Kidney epithelial cell (primary cell): ENCODE measurements at regions not wholly inside any gene's neighbourhood (a gene's known extent, or its start where the extent isn't known, plus 50 kb on each side); places are given as distances from the start of the nearest gene placed in this dataset.

ENCODE experiments used
- DNase-seq: peaks from one replicate; pipeline ENCODE4 v3.0.0-alpha.2; 2010; ENCODE audit warnings: low read depth
- H3K27me3 ChIP-seq: 2 replicates; pipeline ENCODE4 v1.6.0; 2011; ENCODE audit warnings: low read length; ENCODE audit not compliant: control insufficient read depth, insufficient read depth
- H3K36me3 ChIP-seq: 2 replicates; pipeline ENCODE4 v1.5.1; 2011; ENCODE audit warnings: low read length; ENCODE audit not compliant: control insufficient read depth, insufficient read depth
- H3K4me3 ChIP-seq: 2 replicates; pipeline ENCODE4 v1.5.1; 2011; ENCODE audit warnings: low read depth, mild to moderate bottlenecking, control low read depth, low read length
- TF ChIP-seq, protein P1 (sequence below): IDR thresholded peaks from 2 replicates; pipeline ENCODE4 v1.5.1; 2011; ENCODE audit warnings: mild to moderate bottlenecking, moderate library complexity, low read length, control low read depth, inconsistent platforms; ENCODE audit not compliant: insufficient read depth, poor library complexity, severe bottlenecking

- Histone ChIP-seq H3K36me3 (no peaks in the 10 kb centered on the region), H3K4me3 (no peak overlapping the region), H3K27me3 (no peaks in the 10 kb centered on the region)
- no peak for DNase-seq
- TF ChIP-seq, protein P1, sequence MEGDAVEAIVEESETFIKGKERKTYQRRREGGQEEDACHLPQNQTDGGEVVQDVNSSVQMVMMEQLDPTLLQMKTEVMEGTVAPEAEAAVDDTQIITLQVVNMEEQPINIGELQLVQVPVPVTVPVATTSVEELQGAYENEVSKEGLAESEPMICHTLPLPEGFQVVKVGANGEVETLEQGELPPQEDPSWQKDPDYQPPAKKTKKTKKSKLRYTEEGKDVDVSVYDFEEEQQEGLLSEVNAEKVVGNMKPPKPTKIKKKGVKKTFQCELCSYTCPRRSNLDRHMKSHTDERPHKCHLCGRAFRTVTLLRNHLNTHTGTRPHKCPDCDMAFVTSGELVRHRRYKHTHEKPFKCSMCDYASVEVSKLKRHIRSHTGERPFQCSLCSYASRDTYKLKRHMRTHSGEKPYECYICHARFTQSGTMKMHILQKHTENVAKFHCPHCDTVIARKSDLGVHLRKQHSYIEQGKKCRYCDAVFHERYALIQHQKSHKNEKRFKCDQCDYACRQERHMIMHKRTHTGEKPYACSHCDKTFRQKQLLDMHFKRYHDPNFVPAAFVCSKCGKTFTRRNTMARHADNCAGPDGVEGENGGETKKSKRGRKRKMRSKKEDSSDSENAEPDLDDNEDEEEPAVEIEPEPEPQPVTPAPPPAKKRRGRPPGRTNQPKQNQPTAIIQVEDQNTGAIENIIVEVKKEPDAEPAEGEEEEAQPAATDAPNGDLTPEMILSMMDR: no peak
Measured at GRCh38 chr5:115413651-115414050, 117.2 kb upstream of the CCDC112 start.

DNA sequence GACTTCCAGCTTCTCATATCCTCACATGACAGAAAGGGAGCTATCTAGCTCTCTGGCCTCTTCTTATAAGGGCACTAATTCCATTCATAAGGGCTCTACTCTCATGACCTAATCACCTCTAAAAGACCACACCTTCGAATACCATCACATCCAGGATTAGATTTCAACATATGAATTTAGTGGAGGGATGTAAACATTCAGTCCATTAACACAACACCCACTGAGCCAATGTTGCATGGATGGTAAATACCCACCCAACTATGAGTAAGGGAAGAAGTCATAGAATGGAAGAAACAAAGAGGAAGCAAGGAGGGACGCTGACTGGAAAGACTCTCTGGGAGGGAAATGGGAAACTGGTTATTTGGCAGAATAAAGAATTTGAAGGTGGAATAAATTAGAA, 112.6 kb upstream of the CCDC112 start:
- TF ChIP-seq, protein P1: no peak
- Histone ChIP-seq H3K4me3 (no peak overlapping the region), H3K27me3 (no peaks in the 10 kb centered on the region), H3K36me3 (no peaks in the 10 kb centered on the region)
- DNase-seq: no peak

- TF ChIP-seq, protein P1: no peak
- no peaks in the 10 kb centered on the region for H3K27me3 ChIP-seq
- no peak overlapping the region for H3K4me3 ChIP-seq
- H3K36me3 ChIP-seq: no peaks in the 10 kb centered on the region
- DNase-seq: no peak
Measured at GRCh38 chr5:115402822-115403577, 106.5 kb upstream of the CCDC112 start.

GRCh38 chr5:115402092-115402491, 105.6 kb upstream of the CCDC112 start:
- H3K4me3 ChIP-seq: no peak overlapping the region
- TF ChIP-seq, protein P1: no peak
- DNase-seq: no peak
- H3K27me3 ChIP-seq: no peaks in the 10 kb centered on the region
- H3K36me3 ChIP-seq: no peaks in the 10 kb centered on the region

DNA sequence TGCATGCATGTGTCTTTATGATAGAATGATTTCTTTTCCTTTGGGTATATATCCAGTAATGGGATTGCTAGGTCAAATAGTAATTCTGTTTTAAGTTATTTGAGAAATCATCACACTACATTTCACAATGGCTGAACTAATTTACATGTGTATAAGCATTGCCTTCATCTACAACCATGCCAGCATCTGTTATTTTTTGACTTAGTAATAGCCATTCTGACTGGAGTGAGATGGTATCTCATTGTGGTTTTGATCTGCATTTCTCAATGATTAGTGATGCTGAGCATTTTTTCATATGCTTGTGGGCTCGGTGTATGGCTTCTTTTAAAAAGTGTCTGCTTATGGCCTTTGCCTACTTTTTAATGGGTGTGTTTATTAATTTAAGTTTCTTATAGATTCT, 102.3 kb upstream of the CCDC112 start:
- TF ChIP-seq, protein P1: no peak
- Histone ChIP-seq H3K27me3 (no peaks in the 10 kb centered on the region), H3K4me3 (no peak overlapping the region), H3K36me3 (no peaks in the 10 kb centered on the region)
- DNase-seq: no peak

DNA sequence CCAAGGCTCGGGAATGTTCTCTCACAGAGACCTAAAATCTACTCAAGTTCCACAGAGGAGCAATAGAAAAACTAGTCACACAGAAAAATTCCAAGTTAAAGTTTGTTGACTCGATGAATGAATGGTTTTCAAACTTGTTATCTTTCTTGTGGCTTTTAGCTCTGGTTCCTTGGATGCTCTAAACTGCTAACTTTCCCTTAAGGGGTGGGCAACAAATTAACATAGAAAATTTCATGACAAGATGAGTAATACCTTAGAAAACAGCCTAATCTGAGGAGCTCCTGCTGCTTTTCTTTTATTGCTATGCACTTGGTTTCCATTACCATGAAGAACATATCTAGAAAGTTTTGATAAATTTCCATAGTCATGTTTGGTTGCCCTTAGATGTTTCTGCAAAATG, 100.2 kb upstream of the CCDC112 start:
- H3K4me3 ChIP-seq: no peak overlapping the region
- TF ChIP-seq, protein P1: no peak
- H3K36me3 ChIP-seq: no peaks in the 10 kb centered on the region
- no peaks in the 10 kb centered on the region for H3K27me3 ChIP-seq
- DNase-seq: no peak
